ENCODE measurements at regions not wholly inside any gene's neighbourhood (a gene's known extent, or its start where the extent isn't known, plus 50 kb on each side); places are given as distances from the start of the nearest gene placed in this dataset.
A peak's percentile ranks its signal among the peaks of the same experiment; 100 is the strongest.
"Not testable (repeated sequence)": the region's sequence is repeated elsewhere in the genome, so short reads cannot be mapped to it uniquely, and the experiment has no call there.

- Histone ChIP-seq H3K27ac (ENCODE audit: low read depth, low read length) (no peak overlapping the region), H3K36me3 (ENCODE audit: control insufficient read depth in 1 of 2, insufficient read depth in 2 of 2, low read length in 2 of 2) (no peaks in the 10 kb centered on the region), H3K4me1 (ENCODE audit: control insufficient read depth in 1 of 2, insufficient read depth in 2 of 2, low read length in 2 of 2) (no peaks in the 10 kb centered on the region), H3K9me3 (ENCODE audit: control insufficient read depth in 1 of 2, low read length in 2 of 2) (no peaks in the 10 kb centered on the region), H3K4me3 (ENCODE audit: low read depth in 1 of 2, low read length in 2 of 2) (no peak overlapping the region), H3K27me3 (ENCODE audit: control insufficient read depth in 1 of 2, insufficient read depth in 2 of 2, low read length in 2 of 2) (no peaks in the 10 kb centered on the region), H3K9ac (ENCODE audit: low read depth in 1 of 2, low read length in 2 of 2) (no peak overlapping the region)
Observed at GRCh38 chr12:92378682-92379479, 233.2 kb upstream of the BTG1 start.

- not testable (repeated sequence) for H3K4me3 ChIP-seq (ENCODE audit: low read depth in 1 of 2, low read length in 2 of 2); H3K4me1 ChIP-seq (ENCODE audit: control insufficient read depth in 1 of 2, insufficient read depth in 2 of 2, low read length in 2 of 2); H3K36me3 ChIP-seq (ENCODE audit: control insufficient read depth in 1 of 2, insufficient read depth in 2 of 2, low read length in 2 of 2); H3K27me3 ChIP-seq (ENCODE audit: control insufficient read depth in 1 of 2, insufficient read depth in 2 of 2, low read length in 2 of 2); H3K9me3 ChIP-seq (ENCODE audit: control insufficient read depth in 1 of 2, low read length in 2 of 2); H3K27ac ChIP-seq (ENCODE audit: low read depth, low read length); H3K9ac ChIP-seq (ENCODE audit: low read depth in 1 of 2, low read length in 2 of 2)
Observed at GRCh38 chr12:92375504-92375903, 229.9 kb upstream of the BTG1 start.

GRCh38 chr12:92370828-92371227 is 225.2 kb upstream of the BTG1 start:
- Histone ChIP-seq H3K27ac (ENCODE audit: low read depth, low read length) (no peak overlapping the region), H3K9me3 (ENCODE audit: control insufficient read depth in 1 of 2, low read length in 2 of 2) (no peaks in the 10 kb centered on the region), H3K36me3 (ENCODE audit: control insufficient read depth in 1 of 2, insufficient read depth in 2 of 2, low read length in 2 of 2) (no peaks in the 10 kb centered on the region), H3K4me1 (ENCODE audit: control insufficient read depth in 1 of 2, insufficient read depth in 2 of 2, low read length in 2 of 2) (no peaks in the 10 kb centered on the region), H3K27me3 (ENCODE audit: control insufficient read depth in 1 of 2, insufficient read depth in 2 of 2, low read length in 2 of 2) (no peaks in the 10 kb centered on the region), H3K4me3 (ENCODE audit: low read depth in 1 of 2, low read length in 2 of 2) (no peak overlapping the region), H3K9ac (ENCODE audit: low read depth in 1 of 2, low read length in 2 of 2) (no peak overlapping the region)

- no peaks in the 10 kb centered on the region for H3K4me1 ChIP-seq (ENCODE audit: control insufficient read depth in 1 of 2, insufficient read depth in 2 of 2, low read length in 2 of 2)
- no peaks in the 10 kb centered on the region for H3K36me3 ChIP-seq (ENCODE audit: control insufficient read depth in 1 of 2, insufficient read depth in 2 of 2, low read length in 2 of 2)
- no peak overlapping the region for H3K9ac ChIP-seq (ENCODE audit: low read depth in 1 of 2, low read length in 2 of 2)
Observed at GRCh38 chr12:92369636-92370035, 224.0 kb upstream of the BTG1 start.

GRCh38 chr12:92369056-92369455 is 223.4 kb upstream of the BTG1 start:
- Histone ChIP-seq H3K9ac (ENCODE audit: low read depth in 1 of 2, low read length in 2 of 2) (no peak overlapping the region), H3K4me1 (ENCODE audit: control insufficient read depth in 1 of 2, insufficient read depth in 2 of 2, low read length in 2 of 2) (no peaks in the 10 kb centered on the region), H3K36me3 (ENCODE audit: control insufficient read depth in 1 of 2, insufficient read depth in 2 of 2, low read length in 2 of 2) (no peaks in the 10 kb centered on the region), H3K9me3 (ENCODE audit: control insufficient read depth in 1 of 2, low read length in 2 of 2) (no peaks in the 10 kb centered on the region), H3K27ac (ENCODE audit: low read depth, low read length) (no peak overlapping the region), H3K4me3 (ENCODE audit: low read depth in 1 of 2, low read length in 2 of 2) (no peak overlapping the region), H3K27me3 (ENCODE audit: control insufficient read depth in 1 of 2, insufficient read depth in 2 of 2, low read length in 2 of 2) (no peaks in the 10 kb centered on the region)

More at GRCh38 chr12:92369636-92370035, 224.0 kb upstream of the BTG1 start:
- no peaks in the 10 kb centered on the region for H3K9me3 ChIP-seq (ENCODE audit: control insufficient read depth in 1 of 2, low read length in 2 of 2)
- no peak overlapping the region for H3K27ac ChIP-seq (ENCODE audit: low read depth, low read length)
- no peaks in the 10 kb centered on the region for H3K27me3 ChIP-seq (ENCODE audit: control insufficient read depth in 1 of 2, insufficient read depth in 2 of 2, low read length in 2 of 2)
- H3K4me3 ChIP-seq (ENCODE audit: low read depth in 1 of 2, low read length in 2 of 2), result no peak overlapping the region

- Histone ChIP-seq H3K9me3 (ENCODE audit: control insufficient read depth in 1 of 2, low read length in 2 of 2) (no peaks in the 10 kb centered on the region), H3K36me3 (ENCODE audit: control insufficient read depth in 1 of 2, insufficient read depth in 2 of 2, low read length in 2 of 2) (no peaks in the 10 kb centered on the region), H3K27me3 (ENCODE audit: control insufficient read depth in 1 of 2, insufficient read depth in 2 of 2, low read length in 2 of 2) (no peaks in the 10 kb centered on the region), H3K27ac (ENCODE audit: low read depth, low read length) (no peak overlapping the region), H3K9ac (ENCODE audit: low read depth in 1 of 2, low read length in 2 of 2) (no peak overlapping the region), H3K4me3 (ENCODE audit: low read depth in 1 of 2, low read length in 2 of 2) (no peak overlapping the region), H3K4me1 (ENCODE audit: control insufficient read depth in 1 of 2, insufficient read depth in 2 of 2, low read length in 2 of 2) (peaks cover 0 to 7% of the 10 kb centered on the region in 2 donors)
Observed at GRCh38 chr12:92365836-92366235, 220.2 kb upstream of the BTG1 start.

GRCh38 chr12:92365333-92365732 is 219.7 kb upstream of the BTG1 start:
- Histone ChIP-seq H3K4me3 (ENCODE audit: low read depth in 1 of 2, low read length in 2 of 2) (no peak overlapping the region), H3K27me3 (ENCODE audit: control insufficient read depth in 1 of 2, insufficient read depth in 2 of 2, low read length in 2 of 2) (no peaks in the 10 kb centered on the region), H3K27ac (ENCODE audit: low read depth, low read length) (no peak overlapping the region), H3K9me3 (ENCODE audit: control insufficient read depth in 1 of 2, low read length in 2 of 2) (no peaks in the 10 kb centered on the region), H3K4me1 (ENCODE audit: control insufficient read depth in 1 of 2, insufficient read depth in 2 of 2, low read length in 2 of 2) (peaks cover 0 to 7% of the 10 kb centered on the region in 2 donors), H3K9ac (ENCODE audit: low read depth in 1 of 2, low read length in 2 of 2) (no peak overlapping the region), H3K36me3 (ENCODE audit: control insufficient read depth in 1 of 2, insufficient read depth in 2 of 2, low read length in 2 of 2) (no peaks in the 10 kb centered on the region)

- no peaks in the 10 kb centered on the region for H3K27me3 ChIP-seq (ENCODE audit: control insufficient read depth in 1 of 2, insufficient read depth in 2 of 2, low read length in 2 of 2)
- peak overlapping the region; percentile 10 to 64 for H3K4me3 ChIP-seq (ENCODE audit: low read depth in 1 of 2, low read length in 2 of 2)
- H3K4me1 ChIP-seq (ENCODE audit: control insufficient read depth in 1 of 2, insufficient read depth in 2 of 2, low read length in 2 of 2), result peaks cover 0 to 7% of the 10 kb centered on the region in 2 donors
- H3K9ac ChIP-seq (ENCODE audit: low read depth in 1 of 2, low read length in 2 of 2), result no peak overlapping the region
- peak overlapping the region; percentile 40 for H3K27ac ChIP-seq (ENCODE audit: low read depth, low read length)
- no peaks in the 10 kb centered on the region for H3K36me3 ChIP-seq (ENCODE audit: control insufficient read depth in 1 of 2, insufficient read depth in 2 of 2, low read length in 2 of 2)
- H3K9me3 ChIP-seq (ENCODE audit: control insufficient read depth in 1 of 2, low read length in 2 of 2), result no peaks in the 10 kb centered on the region
Observed at GRCh38 chr12:92363295-92364146, 217.9 kb upstream of the BTG1 start.

- Histone ChIP-seq H3K27me3 (ENCODE audit: control insufficient read depth in 1 of 2, insufficient read depth in 2 of 2, low read length in 2 of 2) (no peaks in the 10 kb centered on the region), H3K27ac (ENCODE audit: low read depth, low read length) (no peak overlapping the region), H3K9ac (ENCODE audit: low read depth in 1 of 2, low read length in 2 of 2) (no peak overlapping the region), H3K36me3 (ENCODE audit: control insufficient read depth in 1 of 2, insufficient read depth in 2 of 2, low read length in 2 of 2) (no peaks in the 10 kb centered on the region), H3K9me3 (ENCODE audit: control insufficient read depth in 1 of 2, low read length in 2 of 2) (no peaks in the 10 kb centered on the region), H3K4me1 (ENCODE audit: control insufficient read depth in 1 of 2, insufficient read depth in 2 of 2, low read length in 2 of 2) (peaks cover 0 to 7% of the 10 kb centered on the region in 2 donors), H3K4me3 (ENCODE audit: low read depth in 1 of 2, low read length in 2 of 2) (peak overlapping the region; percentile 10 to 64)
Observed at GRCh38 chr12:92362785-92363184, 217.1 kb upstream of the BTG1 start.

- Histone ChIP-seq H3K27ac (ENCODE audit: low read depth, low read length) (no peak overlapping the region), H3K36me3 (ENCODE audit: control insufficient read depth in 1 of 2, insufficient read depth in 2 of 2, low read length in 2 of 2) (no peaks in the 10 kb centered on the region), H3K27me3 (ENCODE audit: control insufficient read depth in 1 of 2, insufficient read depth in 2 of 2, low read length in 2 of 2) (no peaks in the 10 kb centered on the region), H3K9ac (ENCODE audit: low read depth in 1 of 2, low read length in 2 of 2) (no peak overlapping the region), H3K4me1 (ENCODE audit: control insufficient read depth in 1 of 2, insufficient read depth in 2 of 2, low read length in 2 of 2) (peaks cover 0 to 7% of the 10 kb centered on the region in 2 donors), H3K9me3 (ENCODE audit: control insufficient read depth in 1 of 2, low read length in 2 of 2) (no peaks in the 10 kb centered on the region), H3K4me3 (ENCODE audit: low read depth in 1 of 2, low read length in 2 of 2) (no peak overlapping the region)
Observed at GRCh38 chr12:92362126-92362525, 216.5 kb upstream of the BTG1 start.

All from duodenal mucosa (tissue), 2 donors.